ENCODE measurements at regions not wholly inside any gene's neighbourhood (a gene's known extent, or its start where the extent isn't known, plus 50 kb on each side); places are given as distances from the start of the nearest gene placed in this dataset.
A peak's percentile ranks its signal among the peaks of the same experiment; 100 is the strongest.
"Not testable (repeated sequence)": the region's sequence is repeated elsewhere in the genome, so short reads cannot be mapped to it uniquely, and the experiment has no call there.

- Histone ChIP-seq H3K27me3 (replicated peaks in 1 of 4; ENCODE audit: control extremely low read depth in 1 of 4, control insufficient read depth in 3 of 4, insufficient read depth in 4 of 4, low read length in 3 of 4) (peaks cover 0 to 3% (median 0%) of the 10 kb centered on the region in 4 experiments), H3K27ac (ENCODE audit: low read length in 2 of 2) (no peak overlapping the region), H3K9me3 (ENCODE audit: control extremely low read depth in 1 of 3, control insufficient read depth in 2 of 3, insufficient read depth in 1 of 3, low read length in 2 of 3) (no peaks in the 10 kb centered on the region), H3K4me1 (ENCODE audit: control insufficient read depth in 2 of 2, insufficient read depth in 2 of 2, low read length in 2 of 2) (no peaks in the 10 kb centered on the region), H3K4me3 (ENCODE audit: control extremely low read depth in 1 of 5, extremely low read depth in 1 of 5, insufficient read depth in 1 of 5, low read depth in 2 of 5, low read length in 4 of 5) (no peak overlapping the region), H3K9ac (ENCODE audit: low read length) (no peak overlapping the region), H4K20me1 (ENCODE audit: control insufficient read depth, insufficient read depth, low read length, poor library complexity, severe bottlenecking) (no peaks in the 10 kb centered on the region), H3K36me3 (replicated peaks in 1 of 2; ENCODE audit: control extremely low read depth in 1 of 2, control insufficient read depth in 1 of 2, extremely low read depth in 1 of 2, insufficient read depth in 2 of 2, low read length in 1 of 2) (no peaks in the 10 kb centered on the region), H3K4me2 (replicated peaks; ENCODE audit: low read depth, low read length, poor library complexity, severe bottlenecking) (no peak overlapping the region), H3K79me2 (ENCODE audit: control insufficient read depth, insufficient read depth, low read length) (no peaks in the 10 kb centered on the region), H2AFZ (ENCODE audit: insufficient read depth, low read depth, low read length, poor library complexity, severe bottlenecking) (no peak overlapping the region)
- Mint-ChIP-seq H3K4me1 (no peaks in the 10 kb centered on the region), H3K27ac (no peak overlapping the region), H3K9me3 (ENCODE audit: insufficient read depth) (peaks cover 4% of the 10 kb centered on the region), H3K27me3 (peaks cover 24% of the 10 kb centered on the region), H3K4me3 (no peak overlapping the region)
- ChIA-PET POLR2A (no interaction called here), CTCF (no interaction called here)
- ATAC-seq (ENCODE audit: low read depth) (no peak), DNase-seq (no peak)
- WGBS (ENCODE audit: insufficient coverage) = no CpG with 5 or more reads among the region's 1 CpG
- intact Hi-C loops (cut with micrococcal nuclease) = no loop called here
- no peak for TF ChIP-seq EZH2 (IDR thresholded peaks at IDR 0.05; ENCODE audit: borderline replicate concordance, insufficient read depth, low read depth, low read length, poor library complexity, severe bottlenecking)
- TF ChIP-seq, protein P1, sequence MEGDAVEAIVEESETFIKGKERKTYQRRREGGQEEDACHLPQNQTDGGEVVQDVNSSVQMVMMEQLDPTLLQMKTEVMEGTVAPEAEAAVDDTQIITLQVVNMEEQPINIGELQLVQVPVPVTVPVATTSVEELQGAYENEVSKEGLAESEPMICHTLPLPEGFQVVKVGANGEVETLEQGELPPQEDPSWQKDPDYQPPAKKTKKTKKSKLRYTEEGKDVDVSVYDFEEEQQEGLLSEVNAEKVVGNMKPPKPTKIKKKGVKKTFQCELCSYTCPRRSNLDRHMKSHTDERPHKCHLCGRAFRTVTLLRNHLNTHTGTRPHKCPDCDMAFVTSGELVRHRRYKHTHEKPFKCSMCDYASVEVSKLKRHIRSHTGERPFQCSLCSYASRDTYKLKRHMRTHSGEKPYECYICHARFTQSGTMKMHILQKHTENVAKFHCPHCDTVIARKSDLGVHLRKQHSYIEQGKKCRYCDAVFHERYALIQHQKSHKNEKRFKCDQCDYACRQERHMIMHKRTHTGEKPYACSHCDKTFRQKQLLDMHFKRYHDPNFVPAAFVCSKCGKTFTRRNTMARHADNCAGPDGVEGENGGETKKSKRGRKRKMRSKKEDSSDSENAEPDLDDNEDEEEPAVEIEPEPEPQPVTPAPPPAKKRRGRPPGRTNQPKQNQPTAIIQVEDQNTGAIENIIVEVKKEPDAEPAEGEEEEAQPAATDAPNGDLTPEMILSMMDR (IDR thresholded peaks at IDR 0.05) = no peak
Observed at GRCh38 chr1:5610432-5610831, 381.8 kb downstream of the NPHP4 start.

DNA sequence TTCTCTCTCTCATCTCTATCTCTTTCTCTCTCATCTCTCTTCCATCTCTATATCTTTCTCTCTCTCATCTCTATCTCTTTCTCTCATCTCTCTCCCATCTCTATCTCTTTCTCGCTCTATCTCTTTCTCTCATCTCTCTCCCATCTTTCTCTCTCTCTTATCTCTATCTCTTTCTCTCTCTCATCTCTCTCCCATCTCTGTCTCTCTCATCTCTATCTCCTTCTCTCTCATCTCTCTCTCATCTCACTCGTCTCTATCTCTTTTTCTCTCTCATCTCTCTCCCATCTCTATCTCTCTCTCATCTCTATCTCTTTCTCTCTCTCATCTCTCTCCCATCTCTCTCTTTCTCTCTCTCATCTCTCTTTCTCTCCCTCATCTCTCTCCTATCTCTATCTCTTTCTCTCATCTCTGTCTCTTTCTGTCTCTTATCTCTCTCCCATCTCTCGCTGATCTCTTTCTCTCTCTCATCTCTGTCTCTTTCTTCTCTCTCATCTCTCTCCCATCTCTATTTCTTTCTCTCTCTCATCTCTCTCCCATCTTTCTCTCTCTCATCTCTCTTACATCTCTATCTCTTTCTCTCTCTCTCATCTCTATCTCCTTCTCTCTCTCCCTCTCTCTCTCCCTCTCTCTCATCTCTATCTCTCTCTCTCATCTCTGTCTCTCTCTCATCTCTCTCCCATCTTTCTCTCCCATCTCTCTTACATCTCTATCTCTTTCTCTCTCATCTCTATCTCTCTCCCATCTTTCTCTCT lies 388.7 kb downstream of the NPHP4 start:
- no peak for TF ChIP-seq EZH2 (IDR thresholded peaks at IDR 0.05; ENCODE audit: borderline replicate concordance, insufficient read depth, low read depth, low read length, poor library complexity, severe bottlenecking)
- TF ChIP-seq, protein P1 (IDR thresholded peaks at IDR 0.05) = peak; percentile 44
- no peaks in the 10 kb centered on the region for H3K4me1 ChIP-seq (ENCODE audit: control insufficient read depth in 2 of 2, insufficient read depth in 2 of 2, low read length in 2 of 2)
- WGBS (ENCODE audit: insufficient coverage) = 76% methylated on average over 3 of the region's 3 CpGs
- no peaks in the 10 kb centered on the region for H3K4me1 Mint-ChIP-seq
- no peak overlapping the region for H3K9ac ChIP-seq (ENCODE audit: low read length)
- no peak overlapping the region for H3K27ac ChIP-seq (ENCODE audit: low read length in 2 of 2)
- intact Hi-C loops (cut with micrococcal nuclease) = no loop called here
- no peaks in the 10 kb centered on the region for H3K27me3 Mint-ChIP-seq
- no peaks in the 10 kb centered on the region for H3K9me3 Mint-ChIP-seq (ENCODE audit: insufficient read depth)
- H3K27me3 ChIP-seq (replicated peaks in 1 of 4; ENCODE audit: control extremely low read depth in 1 of 4, control insufficient read depth in 3 of 4, insufficient read depth in 4 of 4, low read length in 3 of 4) = no peaks in the 10 kb centered on the region
- DNase-seq (no peak), ATAC-seq (ENCODE audit: low read depth) (no peak)
- no peak overlapping the region for H3K4me3 ChIP-seq (ENCODE audit: control extremely low read depth in 1 of 5, extremely low read depth in 1 of 5, insufficient read depth in 1 of 5, low read depth in 2 of 5, low read length in 4 of 5)
- no peaks in the 10 kb centered on the region for H4K20me1 ChIP-seq (ENCODE audit: control insufficient read depth, insufficient read depth, low read length, poor library complexity, severe bottlenecking)
- no peaks in the 10 kb centered on the region for H3K36me3 ChIP-seq (replicated peaks in 1 of 2; ENCODE audit: control extremely low read depth in 1 of 2, control insufficient read depth in 1 of 2, extremely low read depth in 1 of 2, insufficient read depth in 2 of 2, low read length in 1 of 2)
- H3K79me2 ChIP-seq (ENCODE audit: control insufficient read depth, insufficient read depth, low read length) = no peaks in the 10 kb centered on the region
- H3K4me2 ChIP-seq (replicated peaks; ENCODE audit: low read depth, low read length, poor library complexity, severe bottlenecking) = no peak overlapping the region
- H3K9me3 ChIP-seq (ENCODE audit: control extremely low read depth in 1 of 3, control insufficient read depth in 2 of 3, insufficient read depth in 1 of 3, low read length in 2 of 3) = peaks cover 0 to 5% (median 0%) of the 10 kb centered on the region in 3 donors
- ChIA-PET CTCF (no interaction called here), POLR2A (no interaction called here)
- H2AFZ ChIP-seq (ENCODE audit: insufficient read depth, low read depth, low read length, poor library complexity, severe bottlenecking) = no peak overlapping the region
- H3K27ac Mint-ChIP-seq = no peak overlapping the region
- no peak overlapping the region for H3K4me3 Mint-ChIP-seq

DNA sequence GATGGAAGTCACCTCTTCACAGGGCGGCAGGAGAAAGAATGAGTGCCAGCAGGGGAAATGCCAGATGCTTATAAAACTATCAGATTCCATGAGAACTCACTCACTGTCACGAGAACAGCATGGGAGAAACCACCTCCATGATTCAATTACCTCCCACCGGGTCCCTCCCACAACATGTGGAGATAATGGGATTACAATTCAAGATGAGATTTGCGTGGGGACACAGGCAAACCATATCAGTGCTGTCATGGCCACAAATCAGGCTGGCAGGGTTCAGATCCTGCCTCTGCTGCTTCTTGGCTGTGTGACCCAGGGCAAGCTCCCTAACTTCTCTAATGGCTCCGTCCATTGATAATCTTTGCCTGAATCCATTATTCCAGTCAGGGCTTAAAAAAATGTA lies 389.5 kb downstream of the NPHP4 start:
- H3K36me3 ChIP-seq (replicated peaks in 1 of 2; ENCODE audit: control extremely low read depth in 1 of 2, control insufficient read depth in 1 of 2, extremely low read depth in 1 of 2, insufficient read depth in 2 of 2, low read length in 1 of 2); H3K9ac ChIP-seq (ENCODE audit: low read length); H3K9me3 Mint-ChIP-seq (ENCODE audit: insufficient read depth); ATAC-seq (ENCODE audit: low read depth); CTCF ChIA-PET; H3K4me2 ChIP-seq (replicated peaks; ENCODE audit: low read depth, low read length, poor library complexity, severe bottlenecking); H3K4me1 Mint-ChIP-seq; H3K27ac Mint-ChIP-seq; H3K4me3 Mint-ChIP-seq; H3K9me3 ChIP-seq (ENCODE audit: control extremely low read depth in 1 of 3, control insufficient read depth in 2 of 3, insufficient read depth in 1 of 3, low read length in 2 of 3); H3K27me3 Mint-ChIP-seq; H3K79me2 ChIP-seq (ENCODE audit: control insufficient read depth, insufficient read depth, low read length); POLR2A ChIA-PET; H4K20me1 ChIP-seq (ENCODE audit: control insufficient read depth, insufficient read depth, low read length, poor library complexity, severe bottlenecking); H3K4me3 ChIP-seq (ENCODE audit: control extremely low read depth in 1 of 5, extremely low read depth in 1 of 5, insufficient read depth in 1 of 5, low read depth in 2 of 5, low read length in 4 of 5); H2AFZ ChIP-seq (ENCODE audit: insufficient read depth, low read depth, low read length, poor library complexity, severe bottlenecking); H3K27me3 ChIP-seq (replicated peaks in 1 of 4; ENCODE audit: control extremely low read depth in 1 of 4, control insufficient read depth in 3 of 4, insufficient read depth in 4 of 4, low read length in 3 of 4); DNase-seq; H3K4me1 ChIP-seq (ENCODE audit: control insufficient read depth in 2 of 2, insufficient read depth in 2 of 2, low read length in 2 of 2); H3K27ac ChIP-seq (ENCODE audit: low read length in 2 of 2); intact Hi-C loops (cut with micrococcal nuclease): not testable (repeated sequence)
- WGBS (ENCODE audit: insufficient coverage) = 88% methylated on average over 3 of the region's 5 CpGs
